Endothelial cell of umbilical vein (primary cell): ENCODE measurements at regions not wholly inside any gene's neighbourhood (a gene's known extent, or its start where the extent isn't known, plus 50 kb on each side); places are given as distances from the start of the nearest gene placed in this dataset.

Source experiments
- CTCF ChIP-seq, 2 donors: IDR thresholded peaks; 1 replicate in 1 of 2; 2 replicates in 1 of 2; pipeline ENCODE4 v1.5.1; 2011; ENCODE audit warnings: low read length in 2 of 2, mild to moderate bottlenecking in 2 of 2, moderate library complexity in 2 of 2, control low read depth in 1 of 2, inconsistent platforms in 1 of 2, low read depth in 1 of 2; ENCODE audit not compliant: insufficient read depth in 1 of 2; ENCODE audit errors: extremely low read depth in 1 of 2
- EZH2 ChIP-seq: IDR thresholded peaks from 2 replicates; pipeline ENCODE4 v1.6.1; 2012; ENCODE audit warnings: borderline replicate concordance, low read depth, mild to moderate bottlenecking, moderate library complexity, low read length, inconsistent platforms; ENCODE audit not compliant: severe bottlenecking
- FOS ChIP-seq: IDR thresholded peaks from 2 replicates; pipeline ENCODE4 v1.6.1; 2011; ENCODE audit warnings: mild to moderate bottlenecking, low read length, moderate library complexity, borderline replicate concordance; ENCODE audit not compliant: insufficient read depth
- JUN ChIP-seq: IDR thresholded peaks from 2 replicates; pipeline ENCODE4 v1.6.1; 2011; ENCODE audit warnings: borderline replicate concordance, low read depth; ENCODE audit not compliant: insufficient read length, insufficient read depth
- MAX ChIP-seq: IDR thresholded peaks from 2 replicates; pipeline ENCODE4 v1.6.1; 2011; ENCODE audit not compliant: insufficient read depth, insufficient read length
- POLR2A ChIP-seq: IDR thresholded peaks from 2 replicates; pipeline ENCODE4 v1.6.1; 2012; ENCODE audit warnings: low read depth, mild to moderate bottlenecking, control low read depth, low read length
- POLR2AphosphoS5 ChIP-seq: IDR thresholded peaks from 2 replicates; pipeline ENCODE4 v1.6.1; 2012; ENCODE audit warnings: low read depth, mild to moderate bottlenecking, control low read depth, low read length, moderate library complexity; ENCODE audit not compliant: insufficient read depth

- TF ChIP-seq EZH2 (no peak), POLR2A (no peak), JUN (no peak), CTCF (IDR thresholded peaks at IDR 0.05; ENCODE audit: extremely low read depth in 1 of 2, insufficient read depth in 1 of 2, low read depth in 1 of 2, low read length in 2 of 2) (no peak), POLR2AphosphoS5 (no peak), MAX (no peak), FOS (no peak)
These were observed 85.5 kb downstream of the TMEM130 start for GRCh38 chr7:98784216-98784785.
